WTC11 (cell line): ENCODE measurements at regions not wholly inside any gene's neighbourhood (a gene's known extent, or its start where the extent isn't known, plus 50 kb on each side); places are given as distances from the start of the nearest gene placed in this dataset.

Experiments
- ATAC-seq: fragments of 200-7000 bp; cut with Tn5 transposase; 2 replicates; pipeline ENCODE4 v1.10.0; 2021; ENCODE audit warnings: mild to moderate bottlenecking, moderate library complexity
- CTCF ChIA-PET: fragments of 300-600 bp; sonication (Branson Sonifier 250); formaldehyde crosslinking; loops from one replicate; lab custom pipeline; 2021; ENCODE audit warnings: antibody characterized with exemption; lab: Charles Lee
- POLR2A ChIA-PET: fragments of 350-600 bp; sonication (Branson Sonifier 250); formaldehyde crosslinking; loops from one replicate; lab custom pipeline; 2021; ENCODE audit warnings: antibody characterized with exemption; lab: Charles Lee
- DNase-seq: peaks from one replicate; pipeline ENCODE4 v3.0.0; 2021; ENCODE audit warnings: low spot score
- H3K27ac Mint-ChIP-seq: 2 replicates; pipeline ENCODE4 v1.8.0; 2021; ENCODE audit warnings: mixed read lengths
- H3K27me3 Mint-ChIP-seq: 2 replicates; pipeline ENCODE4 v1.8.0; 2021; ENCODE audit warnings: low read depth, mild to moderate bottlenecking, moderate library complexity, mixed read lengths
- H3K36me3 Mint-ChIP-seq: 2 replicates; pipeline ENCODE4 v1.8.0; 2021; ENCODE audit warnings: mixed read lengths
- H3K4me1 Mint-ChIP-seq: 2 replicates; pipeline ENCODE4 v1.8.0; 2022; ENCODE audit warnings: mixed read lengths
- H3K4me3 Mint-ChIP-seq: 2 replicates; pipeline ENCODE4 v1.8.0; 2021; ENCODE audit warnings: mild to moderate bottlenecking, moderate library complexity, mixed read lengths
- H3K9me3 Mint-ChIP-seq: 2 replicates; pipeline ENCODE4 v1.8.0; 2021; ENCODE audit warnings: mixed read lengths
- AR ChIP-seq: fragments of 250-450 bp; sonication (Bioruptor Pico); IDR thresholded peaks from 2 replicates; pipeline ENCODE4 v1.9.0; 2021; ENCODE audit warnings: mild to moderate bottlenecking
- ATF3 ChIP-seq: sonication (generic); formaldehyde crosslinking; conservative IDR thresholded peaks from 2 replicates; pipeline ENCODE4 v1.8.1; 2022; ENCODE audit warnings: mild to moderate bottlenecking, missing genetic modification reagents
- ATF6 ChIP-seq: sonication (generic); formaldehyde crosslinking; IDR thresholded peaks from 2 replicates; pipeline ENCODE4 v1.8.1; 2023; ENCODE audit warnings: mild to moderate bottlenecking, missing genetic modification reagents
- CBFB ChIP-seq: sonication (generic); formaldehyde crosslinking; IDR thresholded peaks from 2 replicates; pipeline ENCODE4 v1.8.1; 2022; ENCODE audit warnings: mild to moderate bottlenecking, low read depth, missing genetic modification reagents
- CREB1 ChIP-seq: sonication (generic); formaldehyde crosslinking; IDR thresholded peaks from 2 replicates; pipeline ENCODE4 v1.8.0; 2023; ENCODE audit warnings: mild to moderate bottlenecking, missing genetic modification reagents
- E2F4 ChIP-seq: sonication (generic); formaldehyde crosslinking; IDR thresholded peaks from 2 replicates; pipeline ENCODE4 v1.8.1; 2022; ENCODE audit warnings: low read depth, mild to moderate bottlenecking, moderate library complexity, missing genetic modification reagents, borderline replicate concordance
- EMX1 ChIP-seq: fragments of 250-450 bp; sonication (Bioruptor Pico); IDR thresholded peaks from 2 replicates; pipeline ENCODE4 v1.8.0; 2021; ENCODE audit warnings: mild to moderate bottlenecking
- ERG ChIP-seq: fragments of 250-450 bp; sonication (Bioruptor Pico); IDR thresholded peaks from 2 replicates; pipeline ENCODE4 v1.8.0; 2021; ENCODE audit warnings: mild to moderate bottlenecking
- FOXP4 ChIP-seq: sonication (generic); formaldehyde crosslinking; IDR thresholded peaks from 2 replicates; pipeline ENCODE4 v1.8.0; 2022; ENCODE audit warnings: mild to moderate bottlenecking, missing genetic modification reagents
- GTF2I ChIP-seq: fragments of 250-450 bp; sonication (Bioruptor Pico); conservative IDR thresholded peaks from 2 replicates; pipeline ENCODE4 v1.4.0; 2021; ENCODE audit warnings: mild to moderate bottlenecking
- IRF1 ChIP-seq: sonication (generic); formaldehyde crosslinking; IDR thresholded peaks from 2 replicates; pipeline ENCODE4 v1.8.0; 2023; ENCODE audit warnings: missing genetic modification reagents
- IRF2 ChIP-seq: sonication (generic); formaldehyde crosslinking; IDR thresholded peaks from 2 replicates; pipeline ENCODE4 v1.8.0; 2022; ENCODE audit warnings: low read depth, missing genetic modification reagents, borderline replicate concordance
- NFYB ChIP-seq: sonication (generic); formaldehyde crosslinking; conservative IDR thresholded peaks from 2 replicates; pipeline ENCODE4 v1.8.0; 2022; ENCODE audit warnings: low read depth, missing genetic modification reagents
- NR1H2 ChIP-seq: sonication (generic); formaldehyde crosslinking; IDR thresholded peaks from 2 replicates; pipeline ENCODE4 v1.9.0; 2021; ENCODE audit warnings: mild to moderate bottlenecking, moderate library complexity, missing genetic modification reagents
- SOX15 ChIP-seq: fragments of 250-450 bp; sonication (Bioruptor Pico); IDR thresholded peaks from 2 replicates; pipeline ENCODE4 v1.9.0; 2021; ENCODE audit warnings: mild to moderate bottlenecking
- USF2 ChIP-seq: sonication (generic); formaldehyde crosslinking; IDR thresholded peaks from 2 replicates; pipeline ENCODE4 v1.8.1; 2023; ENCODE audit warnings: mild to moderate bottlenecking, missing genetic modification reagents, moderate library complexity
- ZBTB43 ChIP-seq: sonication (generic); formaldehyde crosslinking; IDR thresholded peaks from 2 replicates; pipeline ENCODE4 v1.8.1; 2023; ENCODE audit warnings: mild to moderate bottlenecking, missing genetic modification reagents
- ZNF219 ChIP-seq: sonication (generic); formaldehyde crosslinking; IDR thresholded peaks from 2 replicates; pipeline ENCODE4 v1.8.0; 2023; ENCODE audit warnings: missing genetic modification reagents, mild to moderate bottlenecking, borderline replicate concordance
- ZNF423 ChIP-seq: fragments of 250-450 bp; sonication (Bioruptor Pico); IDR thresholded peaks from 2 replicates; pipeline ENCODE4 v2.1.2; 2022; ENCODE audit warnings: mild to moderate bottlenecking, moderate library complexity
- ZNF425 ChIP-seq: fragments of 250-450 bp; sonication (Bioruptor Pico); conservative IDR thresholded peaks from 2 replicates; pipeline ENCODE4 v1.9.0; 2021; ENCODE audit warnings: mild to moderate bottlenecking

- TF ChIP-seq ZNF219 (CRISPR knock-in tag) (no peak), GTF2I (no peak)
These were observed 137.7 kb upstream of the KLHL25 start (continued) for GRCh38 chr15:85932391-85932790.

- peaks cover 3% of the 10 kb centered on the region; the same call in 1 of the 2 replicates for H3K9me3 Mint-ChIP-seq
- DNase-seq (no peak), ATAC-seq (no peak)
- POLR2A ChIA-PET: no interaction called here
- no peaks in the 10 kb centered on the region; the same call in 1 of the 2 replicates for H3K4me1 Mint-ChIP-seq
- H3K27ac Mint-ChIP-seq: no peak overlapping the region
- H3K4me3 Mint-ChIP-seq: no peak overlapping the region
- CTCF ChIA-PET: no interaction called here
- no peaks in the 10 kb centered on the region for H3K36me3 Mint-ChIP-seq
- TF ChIP-seq FOXP4 (CRISPR knock-in tag) (no peak), ZNF423 (CRISPR knock-in tag) (no peak), NFYB (CRISPR knock-in tag) (no peak), USF2 (CRISPR knock-in tag) (no peak), ATF3 (CRISPR knock-in tag) (no peak), SOX15 (CRISPR knock-in tag) (no peak), IRF2 (CRISPR knock-in tag) (no peak), NR1H2 (CRISPR knock-in tag) (no peak), CBFB (CRISPR knock-in tag) (no peak), EMX1 (CRISPR knock-in tag) (no peak), CREB1 (CRISPR knock-in tag) (no peak), E2F4 (CRISPR knock-in tag) (no peak), ATF6 (no peak), AR (CRISPR knock-in tag) (no peak), ZNF425 (CRISPR knock-in tag) (no peak), ZBTB43 (no peak), IRF1 (CRISPR knock-in tag) (no peak), ERG (CRISPR knock-in tag) (no peak)
- H3K27me3 Mint-ChIP-seq: no peaks in the 10 kb centered on the region; the same call in 1 of the 2 replicates
These were observed 140.0 kb upstream of the KLHL25 start for GRCh38 chr15:85934691-85935090.
